OCI-LY7 (cell line): ENCODE measurements at regions not wholly inside any gene's neighbourhood (a gene's known extent, or its start where the extent isn't known, plus 50 kb on each side); places are given as distances from the start of the nearest gene placed in this dataset.

Source experiments
- BruUV-seq: library from RNA; stranded (reverse); fragments of 400-500 nt; replicated peaks from 2 replicates; lab custom pipeline; 2021; lab: Mats Ljungman, UMichigan
- CTCF ChIA-PET: fragments of 300-600 bp; sonication (Branson Sonifier 250); formaldehyde crosslinking; loops from one replicate; lab custom pipeline; 2022; ENCODE audit warnings: antibody characterized with exemption; ENCODE audit not compliant: unreplicated experiment; lab: Charles Lee
- POLR2A ChIA-PET: fragments of 300-600 bp; sonication (Branson Sonifier 250); formaldehyde crosslinking; loops from one replicate; lab custom pipeline; 2022; ENCODE audit warnings: antibody characterized with exemption; lab: Charles Lee
- DNase-seq: peaks from one replicate; pipeline ENCODE4 v3.0.0-alpha.2; 2015; ENCODE audit warnings: low spot score
- H2AFZ ChIP-seq: fragments of 200-600 bp; sonication (generic), shearing (Covaris generic); 2 replicates; pipeline ENCODE4 v1.6.1; 2014; ENCODE audit warnings: mild to moderate bottlenecking, antibody characterized with exemption, low read length, moderate library complexity
- H3K27ac ChIP-seq: fragments of 200-600 bp; sonication (generic); 2 replicates; pipeline ENCODE4 v1.5.1; 2014; ENCODE audit warnings: mixed run types, low read depth, mild to moderate bottlenecking, moderate library complexity, low read length, inconsistent platforms; ENCODE audit not compliant: poor library complexity, severe bottlenecking
- H3K36me3 ChIP-seq: fragments of 200-600 bp; sonication (generic); 2 replicates; pipeline ENCODE4 v1.6.1; 2014; ENCODE audit warnings: mild to moderate bottlenecking, antibody characterized with exemption, low read length, moderate library complexity, mixed read lengths; ENCODE audit not compliant: insufficient read depth
- H3K4me1 ChIP-seq: fragments of 200-600 bp; sonication (generic); 2 replicates; pipeline ENCODE4 v1.5.1; 2014; ENCODE audit warnings: mild to moderate bottlenecking, low read length; ENCODE audit not compliant: insufficient read depth, poor library complexity, severe bottlenecking
- H3K4me2 ChIP-seq: fragments of 200-600 bp; sonication (generic); 2 replicates; pipeline ENCODE4 v1.6.1; 2014; ENCODE audit warnings: mild to moderate bottlenecking, low read length
- H3K4me3 ChIP-seq: fragments of 200-600 bp; sonication (generic); 2 replicates; pipeline ENCODE4 v1.5.1; 2014; ENCODE audit warnings: mild to moderate bottlenecking, low read depth, low read length; ENCODE audit not compliant: poor library complexity, severe bottlenecking
- H3K79me2 ChIP-seq: fragments of 200-600 bp; sonication (generic); 2 replicates; pipeline ENCODE4 v1.6.1; 2016; ENCODE audit warnings: low read depth, mild to moderate bottlenecking, low read length, moderate library complexity, mixed read lengths; ENCODE audit not compliant: insufficient read depth
- H3K9me2 ChIP-seq: fragments of 200-600 bp; sonication (generic); 2 replicates; pipeline ENCODE4 v1.6.1; 2016; ENCODE audit warnings: mild to moderate bottlenecking, low read length, mixed read lengths; ENCODE audit not compliant: insufficient read depth
- H3K9me3 ChIP-seq: fragments of 200-600 bp; sonication (generic); 2 replicates; pipeline ENCODE4 v1.6.1; 2014; ENCODE audit warnings: mild to moderate bottlenecking, mixed run types, low read length, mixed read lengths
- H4K20me1 ChIP-seq: fragments of 200-600 bp; sonication (generic); 2 replicates; pipeline ENCODE4 v1.6.1; 2014; ENCODE audit warnings: mild to moderate bottlenecking, antibody characterized with exemption, low read length, moderate library complexity, mixed read lengths; ENCODE audit not compliant: insufficient read depth
- EZH2phosphoT487 ChIP-seq: fragments of 200-600 bp; sonication (generic); IDR thresholded peaks from 2 replicates; pipeline ENCODE4 v1.6.1; 2018; ENCODE audit warnings: low read depth, borderline replicate concordance, mild to moderate bottlenecking, mixed run types, antibody characterized with exemption, low read length, moderate library complexity, mixed read lengths
- intact Hi-C: fragments of 100-400 bp; cut with micrococcal nuclease; formaldehyde crosslinking; loops from one replicate; pipeline ENCODE4 v1.10.0; 2022; ENCODE audit not compliant: unreplicated experiment
- TF ChIP-seq, protein P1 (sequence below): fragments of 200-600 bp; sonication (generic); conservative IDR thresholded peaks from 2 replicates; pipeline ENCODE4 v1.5.1; 2014; ENCODE audit warnings: mild to moderate bottlenecking, antibody characterized with exemption, low read length, moderate library complexity, mixed read lengths

DNA sequence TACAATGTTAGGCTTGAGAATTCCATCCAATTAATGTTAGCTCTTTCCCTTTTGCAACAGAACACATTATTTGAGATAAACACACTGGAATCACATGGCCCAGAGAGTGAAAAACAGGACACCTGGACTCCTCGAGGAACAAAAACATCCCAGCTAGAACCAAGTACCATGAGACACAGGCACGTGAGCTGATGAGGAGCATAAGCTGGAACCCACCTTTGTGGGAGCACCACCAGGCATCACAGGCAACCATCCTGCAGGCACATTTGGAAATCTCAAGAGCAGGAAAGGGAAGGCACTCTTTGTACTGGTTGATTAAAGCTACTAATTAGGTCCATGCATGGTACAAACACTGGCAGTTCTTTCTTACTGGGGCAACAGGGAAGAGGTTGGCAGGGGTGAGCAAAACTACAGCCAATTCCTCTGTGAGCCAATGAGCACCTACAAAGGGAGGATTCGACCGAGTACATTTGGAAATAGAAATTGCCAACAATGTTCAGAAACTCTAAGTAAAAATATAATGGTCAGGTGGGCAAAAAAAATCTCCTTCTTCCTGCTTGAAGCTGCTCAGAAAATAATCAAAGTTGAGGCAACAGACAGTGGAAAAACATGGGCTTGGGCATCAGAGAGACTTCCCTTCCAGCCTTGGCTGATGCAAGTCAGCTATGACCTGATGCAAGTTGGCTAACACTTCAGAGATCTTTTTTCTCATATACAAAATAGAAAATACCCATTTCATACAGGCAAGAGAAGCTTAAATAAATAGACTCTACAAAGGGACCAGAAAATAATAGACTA is 216.7 kb downstream of the NUAK1 start:
- Histone ChIP-seq H2AFZ (no peak overlapping the region), H4K20me1 (no peaks in the 10 kb centered on the region), H3K9me3 (no peaks in the 10 kb centered on the region), H3K9me2 (no peaks in the 10 kb centered on the region), H3K4me2 (no peak overlapping the region), H3K4me3 (no peak overlapping the region), H3K79me2 (no peaks in the 10 kb centered on the region), H3K4me1 (no peaks in the 10 kb centered on the region), H3K36me3 (no peaks in the 10 kb centered on the region), H3K27ac (no peak overlapping the region)
- no peak for DNase-seq
- no TSS peak for BruUV-seq
- intact Hi-C loops: no loop called here
- ChIA-PET CTCF (no interaction called here), POLR2A (no interaction called here)
- TF ChIP-seq, protein P1, sequence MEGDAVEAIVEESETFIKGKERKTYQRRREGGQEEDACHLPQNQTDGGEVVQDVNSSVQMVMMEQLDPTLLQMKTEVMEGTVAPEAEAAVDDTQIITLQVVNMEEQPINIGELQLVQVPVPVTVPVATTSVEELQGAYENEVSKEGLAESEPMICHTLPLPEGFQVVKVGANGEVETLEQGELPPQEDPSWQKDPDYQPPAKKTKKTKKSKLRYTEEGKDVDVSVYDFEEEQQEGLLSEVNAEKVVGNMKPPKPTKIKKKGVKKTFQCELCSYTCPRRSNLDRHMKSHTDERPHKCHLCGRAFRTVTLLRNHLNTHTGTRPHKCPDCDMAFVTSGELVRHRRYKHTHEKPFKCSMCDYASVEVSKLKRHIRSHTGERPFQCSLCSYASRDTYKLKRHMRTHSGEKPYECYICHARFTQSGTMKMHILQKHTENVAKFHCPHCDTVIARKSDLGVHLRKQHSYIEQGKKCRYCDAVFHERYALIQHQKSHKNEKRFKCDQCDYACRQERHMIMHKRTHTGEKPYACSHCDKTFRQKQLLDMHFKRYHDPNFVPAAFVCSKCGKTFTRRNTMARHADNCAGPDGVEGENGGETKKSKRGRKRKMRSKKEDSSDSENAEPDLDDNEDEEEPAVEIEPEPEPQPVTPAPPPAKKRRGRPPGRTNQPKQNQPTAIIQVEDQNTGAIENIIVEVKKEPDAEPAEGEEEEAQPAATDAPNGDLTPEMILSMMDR: no peak
- TF ChIP-seq EZH2phosphoT487: no peak

DNA sequence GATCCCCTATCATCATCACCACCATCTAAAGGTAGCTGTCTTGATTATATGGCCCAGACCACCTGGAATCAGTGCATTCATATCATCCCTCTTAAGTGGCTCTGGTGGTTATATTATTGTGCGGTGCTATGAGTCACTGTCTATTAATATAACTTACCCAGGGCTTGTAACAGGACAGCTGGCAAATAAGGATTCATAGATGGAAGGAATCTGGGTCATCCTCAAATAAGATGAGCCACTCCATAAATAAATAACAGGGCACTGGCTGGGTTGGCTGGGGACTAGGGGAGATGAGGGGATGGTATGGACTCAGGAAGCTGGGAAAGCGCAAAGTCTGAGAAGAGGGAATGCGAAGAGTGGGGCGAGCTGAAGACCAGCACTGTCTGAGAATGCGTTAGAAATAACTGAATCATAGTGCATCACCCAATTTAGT is 216.1 kb downstream of the NUAK1 start:
- no peak for DNase-seq
- no peaks in the 10 kb centered on the region for H4K20me1 ChIP-seq
- no peak overlapping the region for H3K4me2 ChIP-seq
- no TSS peak for BruUV-seq
- no peak overlapping the region for H3K4me3 ChIP-seq
- no peaks in the 10 kb centered on the region for H3K79me2 ChIP-seq
- H2AFZ ChIP-seq: no peak overlapping the region
- H3K27ac ChIP-seq: no peak overlapping the region
- POLR2A ChIA-PET: interaction anchor here (0.6 kb wide), 1 partner anchor 213 kb away, joined by 3 read pairs; no protein-coding TSS in a partner anchor
- no peaks in the 10 kb centered on the region for H3K9me2 ChIP-seq
- no peaks in the 10 kb centered on the region for H3K4me1 ChIP-seq
- intact Hi-C loops: no loop called here
- TF ChIP-seq, protein P1: no peak
- no peak for TF ChIP-seq EZH2phosphoT487
- H3K36me3 ChIP-seq: no peaks in the 10 kb centered on the region
- no peaks in the 10 kb centered on the region for H3K9me3 ChIP-seq
- CTCF ChIA-PET: no interaction called here

DNA sequence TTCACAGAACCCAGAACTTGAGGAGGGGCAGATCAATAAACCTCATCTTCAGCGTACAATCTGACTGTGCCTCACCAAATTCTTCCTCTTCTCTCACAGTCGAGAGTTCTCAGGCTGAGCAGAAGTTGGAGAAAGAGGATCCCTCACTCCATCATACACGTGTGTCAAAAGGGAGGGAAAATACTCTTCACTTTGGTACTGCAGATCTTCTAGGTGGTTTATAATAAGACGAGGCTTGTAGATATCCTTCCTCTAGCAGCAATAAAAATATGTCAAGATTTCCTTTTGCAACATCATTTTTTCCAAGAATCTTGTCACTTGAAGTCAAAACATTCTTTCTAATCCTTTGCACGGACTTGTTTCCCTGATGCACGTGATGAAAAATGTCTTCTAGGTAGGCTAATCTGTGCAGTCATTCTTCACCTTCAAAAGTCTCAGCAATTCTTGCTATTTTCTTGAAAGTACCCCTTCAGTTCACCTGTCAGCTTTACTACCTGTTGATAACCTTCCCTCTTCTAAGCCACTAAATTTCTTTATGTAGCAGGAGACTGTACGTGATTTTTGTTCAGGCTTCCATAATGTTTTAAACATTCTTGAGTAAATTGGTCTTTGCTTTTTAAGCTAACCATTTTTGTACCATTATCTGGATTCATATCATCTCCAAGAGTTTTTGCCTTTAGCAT is 214.1 kb downstream of the NUAK1 start:
- no peaks in the 10 kb centered on the region for H4K20me1 ChIP-seq
- H3K4me2 ChIP-seq: no peak overlapping the region
- no peaks in the 10 kb centered on the region for H3K4me1 ChIP-seq
- CTCF ChIA-PET: no interaction called here
- no peaks in the 10 kb centered on the region for H3K9me2 ChIP-seq
- no peaks in the 10 kb centered on the region for H3K79me2 ChIP-seq
- no peak overlapping the region for H3K4me3 ChIP-seq
- DNase-seq: no peak
- H3K9me3 ChIP-seq: no peaks in the 10 kb centered on the region
- no peaks in the 10 kb centered on the region for H3K36me3 ChIP-seq
- BruUV-seq: no TSS peak
- intact Hi-C loops: no loop called here
- POLR2A ChIA-PET: interaction anchor here (0.7 kb wide), 1 partner anchor 416 kb away, joined by 3 read pairs; no protein-coding TSS in a partner anchor
- TF ChIP-seq EZH2phosphoT487: no peak
- TF ChIP-seq, protein P1: no peak
- no peak overlapping the region for H3K27ac ChIP-seq
- H2AFZ ChIP-seq: no peak overlapping the region
